AG20443 (cell line): ENCODE measurements at regions not wholly inside any gene's neighbourhood (a gene's known extent, or its start where the extent isn't known, plus 50 kb on each side); places are given as distances from the start of the nearest gene placed in this dataset.

Experiments
- DNase-seq: peaks from one replicate; pipeline ENCODE4 v3.0.0; 2012; ENCODE audit warnings: low spot score, mixed read lengths

DNA sequence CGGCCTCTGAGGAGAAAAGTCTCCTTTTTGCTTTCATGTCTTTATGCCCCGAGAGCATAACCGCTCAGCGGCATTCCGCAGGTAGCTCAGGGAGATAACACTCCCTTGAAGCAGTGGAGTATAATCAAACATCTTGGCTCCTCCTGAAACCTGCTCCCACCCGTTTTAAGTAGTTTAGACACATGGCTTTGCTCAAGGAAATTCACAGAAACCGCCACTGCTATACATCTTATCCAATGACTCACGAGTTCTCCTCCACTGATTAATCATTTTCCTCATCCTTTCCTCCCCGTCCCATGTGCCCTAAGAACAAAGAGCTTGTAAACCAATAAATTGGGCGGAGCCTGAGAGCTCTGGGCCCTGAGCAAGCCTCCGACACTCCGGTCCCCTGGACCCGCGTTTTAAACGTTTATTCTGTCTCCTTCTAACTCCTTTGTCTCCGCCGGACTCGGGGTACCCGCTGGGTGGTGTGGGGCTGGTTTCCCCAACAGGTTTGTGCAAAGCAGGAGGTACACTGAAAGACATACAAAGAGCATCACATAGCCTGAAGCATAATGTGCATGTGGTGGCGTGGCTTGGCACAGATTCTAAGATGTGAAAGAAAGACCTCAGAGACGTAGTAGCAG lies 401.2 kb downstream of the TLL1 start:
- no peak for DNase-seq

DNA sequence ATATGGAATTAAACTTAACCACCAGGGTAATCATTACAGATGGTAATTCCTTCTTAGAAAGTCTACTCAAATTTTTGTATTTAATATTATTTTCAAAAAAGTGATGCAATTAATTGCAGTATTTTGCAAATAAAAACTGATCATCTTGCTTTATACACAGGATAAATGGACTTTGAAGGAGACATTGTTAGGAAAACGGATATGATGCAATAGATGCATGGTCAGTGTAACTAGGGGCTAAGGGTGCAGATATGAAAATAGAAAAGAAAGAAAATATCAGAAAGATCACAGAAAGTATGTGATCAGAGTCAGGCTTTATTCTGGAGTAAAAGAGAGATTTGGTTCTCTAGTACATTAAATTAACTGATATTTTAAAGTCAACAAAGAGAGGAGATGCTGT lies 401.7 kb downstream of the TLL1 start:
- no peak for DNase-seq

DNA sequence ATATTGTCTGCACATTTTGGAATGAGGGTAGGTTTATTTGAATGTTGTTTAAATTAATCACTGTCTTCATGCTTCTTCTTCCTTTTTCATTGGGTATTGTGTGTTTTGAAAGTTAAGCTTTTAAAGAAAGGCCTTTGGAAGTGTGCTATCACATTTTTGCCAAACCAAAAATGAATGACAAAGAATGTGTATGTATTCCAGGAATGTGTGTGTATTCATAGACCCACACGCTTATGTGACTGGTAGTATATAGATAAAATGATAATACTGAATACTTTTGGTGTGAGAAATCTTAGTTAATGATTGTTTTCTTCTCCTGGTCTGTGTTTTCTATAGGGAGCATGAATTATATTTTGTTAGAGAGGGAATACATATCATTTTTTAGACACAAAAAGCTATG lies 404.4 kb downstream of the TLL1 start:
- DNase-seq, result no peak

DNA sequence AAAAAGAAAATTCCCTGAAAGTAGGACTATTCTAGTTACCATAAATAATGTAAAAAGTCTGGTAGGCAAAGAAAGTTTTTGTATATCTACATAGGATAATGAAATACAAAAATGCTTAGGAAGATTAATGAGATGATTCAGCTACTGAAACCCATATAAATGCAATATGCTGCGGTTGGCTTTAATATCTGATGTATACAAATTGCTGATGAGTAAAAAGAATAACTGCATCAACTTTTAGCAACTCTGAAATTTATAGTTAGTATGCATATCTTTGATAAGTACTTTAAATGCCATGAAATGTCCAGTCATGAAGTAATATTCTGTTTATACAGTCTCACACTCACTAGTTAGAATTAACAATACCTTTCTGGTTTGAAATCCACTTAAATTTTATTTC lies 404.8 kb downstream of the TLL1 start:
- DNase-seq, result no peak

DNA sequence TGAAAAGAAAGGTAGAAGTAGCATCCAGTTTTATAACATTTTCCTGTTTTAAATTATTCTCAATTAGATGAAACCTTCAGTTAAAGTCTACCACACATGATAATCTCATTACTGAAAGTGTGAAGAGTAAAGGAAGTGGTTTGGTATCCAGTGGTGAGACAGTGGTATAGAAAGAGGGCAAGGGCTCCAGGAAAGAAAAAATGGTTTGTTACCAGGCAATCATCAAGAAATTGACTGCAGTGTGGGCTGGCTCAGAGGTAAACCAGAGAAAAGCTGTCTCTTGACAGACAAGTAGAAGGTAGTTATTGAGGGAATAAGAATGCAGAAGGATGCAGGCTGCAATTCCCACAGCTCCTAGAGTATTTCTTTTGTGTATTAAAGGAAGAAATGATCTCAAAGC lies 406.2 kb downstream of the TLL1 start:
- no peak for DNase-seq

DNA sequence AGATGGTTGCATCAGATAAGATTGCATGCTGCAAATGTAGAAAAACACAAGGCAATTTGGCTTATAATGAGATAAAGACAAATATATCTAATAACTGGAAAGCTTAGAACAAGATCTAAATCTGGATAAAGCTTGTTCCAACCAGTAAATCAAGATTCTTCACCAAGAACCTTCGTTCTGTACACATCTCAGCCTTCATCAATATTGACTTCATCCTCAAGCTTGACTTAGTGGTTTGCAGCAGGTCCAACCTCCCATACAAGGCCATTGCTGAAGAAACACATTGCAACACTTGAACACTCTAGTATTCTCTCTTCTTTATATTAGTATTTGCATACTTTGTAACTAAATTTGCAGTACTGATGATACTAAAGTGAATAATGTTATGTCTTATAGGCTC lies 407.6 kb downstream of the TLL1 start:
- no peak for DNase-seq

DNA sequence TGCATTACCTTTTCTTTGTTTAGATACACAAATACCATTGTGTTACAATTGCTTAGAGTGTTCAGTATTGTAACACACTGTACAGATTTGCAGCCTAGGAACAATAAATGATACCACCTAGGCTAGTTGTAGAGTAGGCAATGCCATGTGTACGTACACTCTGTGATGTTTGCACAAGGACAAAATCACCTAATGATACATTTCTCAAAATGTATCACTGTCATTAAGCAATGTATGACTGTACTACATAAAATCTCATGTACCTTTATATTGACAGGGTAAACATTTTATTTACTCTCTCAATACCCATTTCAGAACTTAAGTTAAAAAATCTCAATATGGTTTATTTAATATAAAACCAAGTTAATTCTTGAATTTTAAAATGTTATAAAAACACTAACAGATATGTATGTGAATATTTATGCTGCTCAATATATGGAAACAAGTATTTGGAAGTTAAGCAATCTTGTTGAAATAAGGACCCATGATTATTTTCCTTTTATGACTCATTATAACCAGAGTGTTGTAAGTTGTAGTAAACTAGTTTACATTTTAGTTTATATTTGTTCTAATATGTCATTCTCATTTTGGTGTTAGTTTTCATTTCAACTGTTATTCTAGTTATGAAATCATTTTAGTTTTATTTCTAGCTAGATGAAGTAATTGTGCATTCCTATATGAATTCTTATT lies 409.2 kb downstream of the TLL1 start:
- DNase-seq, result no peak

DNA sequence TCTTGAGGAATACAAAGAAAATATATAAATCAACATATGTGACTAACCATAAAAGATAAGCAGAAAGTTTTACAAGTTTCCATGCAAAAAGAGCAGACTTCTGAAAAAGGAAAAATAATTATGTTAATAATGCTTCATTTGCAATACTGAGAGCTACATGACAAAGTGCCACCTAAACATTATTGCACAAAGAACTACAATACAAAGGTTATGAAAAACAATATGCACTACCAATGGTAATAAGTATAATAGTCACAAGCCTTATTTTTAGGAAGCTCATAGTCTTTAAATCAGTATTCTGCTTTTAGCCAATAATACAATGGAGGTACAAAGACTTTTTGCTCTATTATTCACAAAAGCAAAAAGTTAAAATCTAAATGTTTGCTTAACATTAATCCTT lies 411.2 kb downstream of the TLL1 start:
- DNase-seq, result no peak

DNA sequence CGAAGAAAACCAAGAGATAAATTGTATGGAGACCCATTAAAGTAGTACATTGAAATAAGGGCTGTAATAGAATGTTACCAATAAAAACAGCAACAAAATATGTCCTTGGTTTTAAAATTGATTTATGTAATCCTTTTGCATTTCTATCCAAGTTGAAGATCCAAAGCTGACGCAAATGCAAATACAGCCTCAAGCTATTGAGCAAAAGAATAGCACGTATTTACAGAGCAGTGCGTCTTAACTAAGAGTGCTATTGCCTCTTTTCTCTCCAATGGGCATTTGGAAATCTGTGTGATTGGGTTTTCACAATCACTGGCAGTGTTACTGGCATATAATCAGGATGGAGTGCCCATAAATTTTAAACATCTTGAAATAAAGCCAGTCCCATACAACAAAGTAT lies 417.4 kb downstream of the TLL1 start:
- DNase-seq, result no peak

DNA sequence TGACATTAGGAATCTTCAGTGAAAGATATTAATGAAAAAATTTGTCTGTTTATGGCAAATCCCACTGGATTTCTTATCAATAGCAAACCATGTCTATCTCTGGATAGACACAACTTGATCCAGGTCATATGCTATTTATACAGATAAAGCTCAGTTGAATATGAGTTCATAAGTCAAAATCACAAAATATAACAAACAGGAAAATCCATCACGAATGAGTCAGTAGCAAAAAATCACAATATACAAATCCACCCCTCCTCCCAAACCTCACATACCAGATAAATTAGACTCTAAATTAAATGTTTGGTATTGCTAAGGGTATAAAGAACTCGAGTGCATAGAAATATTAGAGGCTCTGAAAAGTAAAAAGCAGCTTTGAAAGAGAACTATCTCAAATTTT lies 420.5 kb downstream of the TLL1 start:
- DNase-seq, result no peak

DNA sequence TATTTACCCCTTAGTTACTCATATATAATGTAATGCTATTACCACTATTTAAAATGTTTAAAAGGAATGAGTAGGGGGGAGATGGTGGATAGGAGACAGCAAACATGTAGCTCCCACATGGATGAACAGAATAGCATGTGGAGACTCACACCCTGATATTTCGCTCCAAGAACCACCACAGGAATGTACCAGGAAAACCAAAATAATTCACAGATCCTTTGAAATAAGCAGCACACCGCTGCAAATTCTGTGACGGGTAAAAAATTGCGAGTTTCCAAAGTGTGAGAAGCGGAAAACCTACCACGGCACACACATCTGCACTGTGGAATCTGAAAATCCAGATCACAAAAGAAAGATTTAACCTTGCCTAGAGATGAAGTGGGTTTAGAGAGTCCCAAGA lies 428.2 kb downstream of the TLL1 start:
- DNase-seq, result no peak

DNA sequence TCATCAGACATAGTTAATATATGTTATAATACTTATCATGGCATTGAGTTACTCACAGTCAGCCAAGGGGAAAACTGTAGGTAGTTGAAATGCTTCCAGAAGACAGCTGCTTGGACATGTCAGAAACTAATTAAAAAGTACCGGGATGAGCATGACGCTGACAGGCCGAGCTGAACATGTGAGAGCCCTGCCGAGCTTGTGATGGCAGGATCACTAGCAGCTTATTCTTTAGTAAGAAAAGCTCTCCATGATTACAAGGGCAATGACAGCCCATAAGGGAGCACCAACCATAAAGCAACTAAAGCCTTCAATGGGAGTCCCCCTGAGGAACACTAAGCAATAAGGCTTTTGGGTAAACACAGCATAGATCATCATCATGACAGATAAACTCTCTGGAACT lies 435.6 kb downstream of the TLL1 start:
- no peak for DNase-seq

DNA sequence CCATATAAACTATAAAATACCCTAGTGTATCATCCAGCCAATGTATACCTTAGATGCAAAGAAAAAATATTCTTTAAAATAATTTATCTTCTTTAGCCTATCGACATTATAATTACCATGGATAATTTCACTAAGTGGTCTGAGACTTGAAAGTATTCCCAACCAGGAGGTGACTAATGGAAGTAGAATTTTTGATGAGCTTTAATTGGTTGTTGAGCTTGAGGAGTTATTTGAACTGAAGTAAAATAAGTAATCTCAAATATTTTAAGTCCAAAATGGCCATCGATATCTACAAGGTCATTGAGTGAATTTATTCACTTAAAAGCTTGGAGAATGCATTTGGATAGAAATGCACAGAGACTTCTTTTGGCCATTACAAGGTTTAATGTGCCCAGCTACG lies 436.2 kb downstream of the TLL1 start:
- no peak for DNase-seq

DNA sequence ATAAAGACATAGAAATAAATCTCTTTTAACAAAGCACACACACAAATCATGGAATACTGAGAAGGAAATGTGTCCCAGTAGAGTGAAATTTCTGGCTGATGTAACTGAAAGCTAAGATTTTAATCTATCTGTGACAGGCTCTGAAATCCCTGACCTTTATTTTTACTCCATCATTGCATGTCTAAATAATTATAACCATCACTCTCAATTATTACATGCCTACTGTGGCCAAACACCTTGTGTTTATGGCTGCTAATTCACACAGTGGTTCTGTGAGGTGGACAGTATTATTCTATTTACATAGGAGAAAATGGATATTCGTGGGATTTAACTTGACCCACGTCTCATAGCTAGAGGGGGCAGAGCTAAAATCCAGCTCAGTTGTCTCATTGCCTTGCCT lies 438.1 kb downstream of the TLL1 start:
- no peak for DNase-seq

DNA sequence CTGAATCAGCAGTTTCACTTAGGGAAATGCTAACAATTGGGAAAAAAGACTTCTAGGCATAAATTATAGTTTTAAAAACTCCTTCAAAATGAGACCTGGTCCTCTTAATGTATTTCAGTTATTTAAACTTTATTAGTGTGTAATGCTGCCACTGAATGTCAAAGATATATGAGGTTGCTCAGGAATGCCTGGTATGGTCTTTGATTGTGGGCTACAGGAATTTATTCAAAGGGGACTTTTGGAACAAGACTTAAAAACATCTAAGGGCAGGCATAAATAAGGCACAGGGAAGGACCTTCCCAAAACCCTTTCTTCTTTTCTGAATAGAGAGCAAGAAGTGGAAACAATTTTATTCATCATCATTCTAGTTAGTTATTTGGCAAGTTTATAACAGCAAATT lies 439.1 kb downstream of the TLL1 start:
- no peak for DNase-seq

DNA sequence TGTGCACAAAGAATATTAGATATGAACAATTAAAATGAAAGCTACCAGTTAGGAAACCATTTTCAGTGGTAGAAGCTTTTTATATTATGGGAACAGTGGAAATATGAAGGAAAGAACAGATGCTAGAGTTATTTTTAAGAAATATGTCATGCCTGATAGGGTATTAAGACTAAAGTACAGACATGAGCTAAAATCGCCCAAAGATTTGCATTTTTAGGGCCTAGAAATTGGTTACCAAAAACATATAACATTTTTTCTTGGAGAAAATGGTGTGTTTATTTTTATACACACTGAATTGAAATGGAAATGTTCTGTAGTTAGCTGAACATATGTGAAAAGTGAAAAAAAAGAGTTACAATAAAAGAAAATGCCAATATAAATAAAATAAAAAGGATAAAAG lies 441.9 kb downstream of the TLL1 start:
- DNase-seq, result no peak

DNA sequence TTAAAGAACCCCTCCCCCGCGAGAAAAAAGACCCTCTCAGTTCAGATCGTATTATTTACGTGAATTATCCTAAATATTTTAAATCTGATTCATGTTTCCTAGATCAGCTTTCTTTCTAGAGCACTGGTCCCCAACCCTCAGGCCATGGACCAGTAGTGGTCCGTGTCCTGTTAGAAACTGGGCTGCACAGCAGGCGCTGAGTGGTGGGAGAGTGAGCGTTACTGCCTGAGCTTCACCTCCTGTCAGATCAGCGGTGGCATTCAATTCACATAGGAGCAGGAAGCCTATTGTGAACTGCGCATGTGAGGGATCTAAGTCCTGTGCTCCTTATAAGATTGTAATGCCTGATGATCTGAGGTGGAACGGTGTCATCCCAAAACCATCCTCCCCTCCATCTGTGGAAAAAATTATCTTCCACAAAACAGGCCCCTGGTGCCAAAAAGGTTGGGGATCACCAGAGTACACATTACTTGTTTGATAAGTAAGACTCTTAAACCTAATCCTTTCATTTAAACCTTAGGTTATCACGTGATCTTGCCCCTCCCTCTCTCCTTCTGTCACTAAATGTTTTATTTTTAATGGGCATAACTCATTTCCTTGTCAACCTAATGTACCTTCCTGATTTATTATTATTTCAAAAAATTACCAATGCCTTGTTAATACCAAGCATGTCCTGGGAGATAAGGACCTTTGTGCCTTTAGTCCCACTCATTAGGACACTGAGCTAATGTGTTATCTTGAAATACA lies 442.9 kb downstream of the TLL1 start:
- no peak for DNase-seq

DNA sequence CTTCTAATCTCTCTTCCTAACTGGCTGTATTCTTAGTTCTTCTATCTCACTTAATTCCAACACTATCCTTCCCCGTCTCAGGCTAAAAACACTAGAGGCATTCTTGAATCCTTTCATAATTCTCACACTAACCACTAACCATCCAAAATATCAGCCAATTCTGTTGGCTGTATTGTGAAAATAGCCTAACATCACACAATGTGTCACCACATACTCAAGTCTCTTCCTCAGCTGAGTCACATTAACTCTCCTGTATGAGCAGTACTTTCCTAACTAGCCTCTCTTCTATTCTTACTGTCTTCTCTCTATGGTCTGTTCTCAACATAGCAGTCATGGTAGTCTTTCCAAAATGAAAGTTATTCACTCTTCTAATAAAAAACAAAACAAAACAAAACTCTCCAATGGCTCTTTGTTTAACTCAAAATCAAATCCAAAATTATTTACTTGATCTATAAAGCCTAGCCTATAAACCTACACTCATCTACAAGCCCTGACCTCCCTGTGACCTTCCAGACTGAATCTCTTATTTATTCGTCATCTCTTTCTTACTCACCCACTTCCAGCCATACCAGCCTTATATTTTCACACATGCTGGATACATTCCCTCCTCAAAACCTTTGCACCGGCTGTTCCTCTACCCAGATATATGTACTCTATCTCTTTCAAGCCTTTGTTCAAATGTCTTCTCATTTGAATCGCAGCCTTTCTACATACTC lies 445.9 kb downstream of the TLL1 start:
- DNase-seq, result peak; percentile 6

DNA sequence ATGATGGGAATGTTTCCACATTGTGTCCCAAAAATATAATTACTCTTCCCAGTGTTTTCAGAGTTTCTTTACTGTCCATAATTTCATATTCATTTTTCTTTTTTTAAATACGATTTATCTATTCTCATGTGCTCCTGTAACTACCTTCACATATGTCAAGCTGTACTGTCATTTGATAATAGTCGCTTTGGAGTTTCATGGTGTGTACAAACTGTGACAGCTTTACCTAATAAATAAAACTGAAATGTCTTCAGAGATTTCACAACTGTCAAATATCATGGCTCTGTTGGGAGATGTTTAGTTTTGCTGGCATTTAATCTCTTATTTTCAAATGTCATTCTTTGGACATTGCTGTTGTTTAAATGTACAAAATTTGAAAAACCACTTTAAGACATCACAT lies 450.2 kb downstream of the TLL1 start:
- DNase-seq, result no peak

DNA sequence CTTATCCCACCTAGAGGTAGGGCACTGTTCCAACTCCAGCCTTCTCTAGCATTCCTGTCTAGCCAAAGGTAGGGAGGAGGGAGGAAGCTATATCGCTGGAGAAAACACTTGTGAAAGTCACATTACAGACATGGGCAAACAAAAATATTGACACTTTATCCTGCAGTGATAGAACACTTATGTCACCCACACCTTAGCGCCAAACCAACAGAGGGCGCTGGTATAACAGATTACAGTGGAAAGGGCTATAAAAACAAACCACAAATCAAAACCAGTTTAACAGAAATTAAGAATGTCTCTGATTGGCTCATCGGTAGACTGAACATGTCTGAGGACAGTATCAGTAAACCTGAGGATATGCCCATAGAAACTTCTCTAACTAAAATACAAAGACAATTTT lies 451.3 kb downstream of the TLL1 start:
- DNase-seq, result no peak

DNA sequence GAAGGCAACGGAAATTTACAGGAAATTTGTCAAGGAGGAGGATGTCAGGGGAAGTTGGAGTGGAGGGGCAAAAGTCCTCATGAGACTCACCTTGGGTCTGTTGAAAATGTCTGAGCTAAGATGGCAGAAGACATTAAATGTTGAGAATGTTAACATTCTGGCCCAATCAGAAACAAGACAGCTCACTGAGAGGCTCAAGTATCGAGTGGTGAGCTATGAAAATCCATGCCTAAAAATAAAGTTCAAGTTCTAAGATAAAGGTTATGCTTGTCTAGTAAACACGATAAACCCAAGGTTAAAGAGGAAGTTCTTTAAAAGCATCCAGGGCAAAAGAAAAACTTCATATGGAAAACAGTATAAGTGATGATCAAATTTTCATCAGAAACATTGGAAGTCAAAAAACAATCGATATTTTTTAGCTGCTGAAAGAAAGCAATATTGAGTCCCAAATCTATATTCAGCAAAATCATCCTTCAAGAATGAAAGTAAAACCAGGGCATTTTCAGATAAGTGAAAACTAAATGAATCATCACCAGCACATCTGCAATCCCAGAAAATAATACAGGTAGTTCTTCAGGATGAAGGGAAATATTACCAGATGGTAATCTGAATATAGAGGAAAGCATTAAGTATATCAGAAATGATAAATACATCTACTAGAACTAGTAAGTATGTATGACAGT lies 462.4 kb downstream of the TLL1 start:
- no peak for DNase-seq

DNA sequence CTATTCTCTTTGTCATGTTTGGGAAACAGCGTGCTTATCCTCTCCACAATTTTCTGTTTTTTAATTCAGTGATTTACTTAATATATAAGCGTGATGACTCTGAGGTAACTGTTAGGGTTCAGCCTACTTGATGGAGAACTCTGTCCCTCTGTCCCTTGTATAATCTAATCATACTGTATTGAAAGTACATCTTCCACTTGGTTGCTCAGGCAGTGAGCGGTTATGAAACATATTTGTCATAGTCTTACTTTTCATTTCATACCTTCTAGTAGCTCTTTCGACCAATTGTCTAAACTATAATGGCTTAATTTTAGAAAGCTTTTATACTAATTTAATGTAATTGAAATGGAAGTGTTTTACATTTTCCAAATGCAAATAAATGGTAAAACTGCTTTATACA lies 469.0 kb downstream of the TLL1 start:
- no peak for DNase-seq
